ENCODE measurements at regions not wholly inside any gene's neighbourhood (a gene's known extent, or its start where the extent isn't known, plus 50 kb on each side); places are given as distances from the start of the nearest gene placed in this dataset.

GRCh38 chr14:97550463-97550862 is 753.3 kb downstream of the VRK1 start:
- no peak for DNase-seq (ENCODE audit: low read depth in 1 of 2, low spot score in 1 of 2)

GRCh38 chr14:97554597-97554996 is 757.4 kb downstream of the VRK1 start:
- DNase-seq (ENCODE audit: low read depth in 1 of 2, low spot score in 1 of 2) = no peak

- no peak for DNase-seq (ENCODE audit: low read depth in 1 of 2, low spot score in 1 of 2)
Observed at GRCh38 chr14:97564334-97564733, 767.2 kb downstream of the VRK1 start.

- no peak for DNase-seq (ENCODE audit: low read depth in 1 of 2, low spot score in 1 of 2)
Observed at GRCh38 chr14:97571201-97571600, 774.0 kb downstream of the VRK1 start.

- DNase-seq (ENCODE audit: low read depth in 1 of 2, low spot score in 1 of 2) = no peak
Observed at GRCh38 chr14:97571866-97572555, 774.8 kb downstream of the VRK1 start.

GRCh38 chr14:97572583-97573458 is 775.6 kb downstream of the VRK1 start:
- no peak for DNase-seq (ENCODE audit: low read depth in 1 of 2, low spot score in 1 of 2)

- DNase-seq (ENCODE audit: low read depth in 1 of 2, low spot score in 1 of 2) = no peak
Observed at GRCh38 chr14:97575677-97576076, 778.5 kb downstream of the VRK1 start.

GRCh38 chr14:97578982-97579548 is 781.9 kb downstream of the VRK1 start:
- no peak for DNase-seq (ENCODE audit: low read depth in 1 of 2, low spot score in 1 of 2)

GRCh38 chr14:97581016-97581415 is 783.8 kb downstream of the VRK1 start:
- DNase-seq (ENCODE audit: low read depth in 1 of 2, low spot score in 1 of 2) = no peak

- DNase-seq (ENCODE audit: low read depth in 1 of 2, low spot score in 1 of 2) = no peak
Observed at GRCh38 chr14:97582022-97582421, 784.8 kb downstream of the VRK1 start.

GRCh38 chr14:97584528-97584927 is 787.3 kb downstream of the VRK1 start:
- no peak for DNase-seq (ENCODE audit: low read depth in 1 of 2, low spot score in 1 of 2)

- no peak for DNase-seq (ENCODE audit: low read depth in 1 of 2, low spot score in 1 of 2)
Observed at GRCh38 chr14:97592341-97592980, 795.3 kb downstream of the VRK1 start.

- DNase-seq (ENCODE audit: low read depth in 1 of 2, low spot score in 1 of 2) = no peak
Observed at GRCh38 chr14:97594306-97594705, 797.1 kb downstream of the VRK1 start.

- DNase-seq (ENCODE audit: low read depth in 1 of 2, low spot score in 1 of 2) = peak in 1 of 2 donors; percentile 26
Observed at GRCh38 chr14:97602438-97603117, 805.4 kb downstream of the VRK1 start.

- no peak for DNase-seq (ENCODE audit: low read depth in 1 of 2, low spot score in 1 of 2)
Observed at GRCh38 chr14:97603201-97603600, 806.0 kb downstream of the VRK1 start.

- DNase-seq (ENCODE audit: low read depth in 1 of 2, low spot score in 1 of 2) = no peak
Observed at GRCh38 chr14:97604731-97605130, 807.5 kb downstream of the VRK1 start.

- DNase-seq (ENCODE audit: low read depth in 1 of 2, low spot score in 1 of 2) = no peak
Observed at GRCh38 chr14:97618401-97618800, 821.2 kb downstream of the VRK1 start.

GRCh38 chr14:97618917-97619690 is 821.9 kb downstream of the VRK1 start:
- no peak for DNase-seq (ENCODE audit: low read depth in 1 of 2, low spot score in 1 of 2)

- no peak for DNase-seq (ENCODE audit: low read depth in 1 of 2, low spot score in 1 of 2)
Observed at GRCh38 chr14:97620066-97620465, 822.9 kb downstream of the VRK1 start.

GRCh38 chr14:97624985-97625384 is 827.8 kb downstream of the VRK1 start:
- no peak for DNase-seq (ENCODE audit: low read depth in 1 of 2, low spot score in 1 of 2)
